Endothelial cell (in vitro differentiated cells): ENCODE measurements at regions not wholly inside any gene's neighbourhood (a gene's known extent, or its start where the extent isn't known, plus 50 kb on each side); places are given as distances from the start of the nearest gene placed in this dataset.

Experiments used
- DNase-seq: peaks from one replicate; pipeline ENCODE4 v3.0.0; 2021; ENCODE audit warnings: low spot score
- H3K27ac Mint-ChIP-seq: one replicate; pipeline ENCODE4 v1.8.0; 2021; ENCODE audit warnings: mixed read lengths, inconsistent platforms; ENCODE audit not compliant: unreplicated experiment
- H3K27me3 Mint-ChIP-seq: one replicate; pipeline ENCODE4 v1.8.0; 2021; ENCODE audit warnings: mild to moderate bottlenecking, moderate library complexity, mixed read lengths, inconsistent platforms; ENCODE audit not compliant: unreplicated experiment
- H3K36me3 Mint-ChIP-seq: one replicate; pipeline ENCODE4 v1.8.0; 2021; ENCODE audit warnings: mild to moderate bottlenecking, low read depth, mixed read lengths, inconsistent platforms; ENCODE audit not compliant: unreplicated experiment
- H3K4me1 Mint-ChIP-seq: one replicate; pipeline ENCODE4 v1.8.0; 2021; ENCODE audit warnings: mild to moderate bottlenecking, mixed read lengths, inconsistent platforms; ENCODE audit not compliant: unreplicated experiment
- H3K4me3 Mint-ChIP-seq: one replicate; pipeline ENCODE4 v1.8.0; 2021; ENCODE audit warnings: mild to moderate bottlenecking, mixed read lengths, inconsistent platforms; ENCODE audit not compliant: unreplicated experiment
- H3K9me3 Mint-ChIP-seq: one replicate; pipeline ENCODE4 v1.8.0; 2021; ENCODE audit warnings: mixed read lengths, inconsistent platforms; ENCODE audit not compliant: unreplicated experiment
- CTCF ChIP-seq: fragments of 200-600 bp; sonication (generic); IDR thresholded peaks from one replicate; pipeline ENCODE4 v1.5.0; 2021; ENCODE audit warnings: antibody characterized with exemption; ENCODE audit not compliant: unreplicated experiment

DNA sequence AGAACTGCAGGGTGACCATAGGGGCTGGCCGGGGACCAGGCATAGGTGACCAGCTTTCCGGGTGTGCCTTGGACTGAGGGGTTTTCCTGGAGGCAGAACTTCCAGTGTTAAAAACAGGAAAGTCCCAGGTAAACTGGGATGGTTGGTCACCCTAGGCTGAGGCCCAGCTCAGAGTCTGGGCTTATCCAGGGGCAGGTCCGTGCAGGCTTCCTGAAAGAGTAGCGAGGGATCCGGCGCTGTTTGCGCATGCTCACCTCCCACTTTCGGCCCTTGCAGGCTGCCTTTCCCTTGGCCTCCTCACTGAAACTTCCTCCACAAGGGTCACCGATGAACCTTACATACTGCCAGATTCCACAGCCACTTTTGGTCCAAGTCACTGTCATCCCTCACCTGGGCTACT, 119.8 kb upstream of the PLET1 start:
- Mint-ChIP-seq H3K27me3 (no peaks in the 10 kb centered on the region), H3K36me3 (no peaks in the 10 kb centered on the region), H3K4me1 (peaks cover 4% of the 10 kb centered on the region), H3K27ac (no peak overlapping the region), H3K9me3 (no peaks in the 10 kb centered on the region), H3K4me3 (no peak overlapping the region)
- TF ChIP-seq CTCF: no peak
- DNase-seq: no peak

- H3K4me3 Mint-ChIP-seq: no peak overlapping the region
Observed at GRCh38 chr11:112381578-112381977, 120.9 kb upstream of the PLET1 start.

DNA sequence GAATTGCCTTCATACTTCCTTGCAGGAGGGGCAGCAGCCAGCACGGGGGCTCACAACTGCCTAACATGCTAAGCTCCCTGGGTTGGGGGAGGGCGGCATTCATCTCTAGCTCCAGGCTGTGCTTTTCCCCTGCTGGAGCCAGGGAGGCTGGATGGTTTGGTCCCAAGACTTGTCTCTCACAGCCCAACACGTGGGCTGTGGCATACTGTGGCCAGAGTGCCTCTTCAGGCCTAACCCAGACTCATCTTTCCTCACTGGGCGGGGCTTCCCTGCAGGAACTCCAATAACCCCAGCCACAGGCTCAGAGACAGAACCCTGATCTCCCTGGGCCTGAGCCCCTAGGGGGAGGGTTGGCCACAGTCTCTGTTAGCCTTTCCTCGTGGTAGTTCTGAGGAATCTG, 121.9 kb upstream of the PLET1 start:
- Mint-ChIP-seq H3K4me3 (no peak overlapping the region), H3K36me3 (no peaks in the 10 kb centered on the region), H3K27ac (no peak overlapping the region), H3K9me3 (no peaks in the 10 kb centered on the region), H3K27me3 (peaks cover 2% of the 10 kb centered on the region), H3K4me1 (peaks cover 4% of the 10 kb centered on the region)
- DNase-seq: no peak
- no peak for TF ChIP-seq CTCF

More at GRCh38 chr11:112381578-112381977, 120.9 kb upstream of the PLET1 start:
- Mint-ChIP-seq H3K4me1 (peaks cover 4% of the 10 kb centered on the region), H3K36me3 (no peaks in the 10 kb centered on the region), H3K9me3 (no peaks in the 10 kb centered on the region), H3K27me3 (peaks cover 2% of the 10 kb centered on the region), H3K27ac (no peak overlapping the region)
- no peak for TF ChIP-seq CTCF
- DNase-seq: no peak

GRCh38 chr11:112388496-112388895, 127.8 kb upstream of the PLET1 start:
- Mint-ChIP-seq H3K27me3 (peaks cover 5% of the 10 kb centered on the region), H3K36me3 (no peaks in the 10 kb centered on the region), H3K4me3 (no peak overlapping the region), H3K27ac (no peak overlapping the region), H3K4me1 (peaks cover 13% of the 10 kb centered on the region), H3K9me3 (no peaks in the 10 kb centered on the region)
- no peak for TF ChIP-seq CTCF
- no peak for DNase-seq

DNA sequence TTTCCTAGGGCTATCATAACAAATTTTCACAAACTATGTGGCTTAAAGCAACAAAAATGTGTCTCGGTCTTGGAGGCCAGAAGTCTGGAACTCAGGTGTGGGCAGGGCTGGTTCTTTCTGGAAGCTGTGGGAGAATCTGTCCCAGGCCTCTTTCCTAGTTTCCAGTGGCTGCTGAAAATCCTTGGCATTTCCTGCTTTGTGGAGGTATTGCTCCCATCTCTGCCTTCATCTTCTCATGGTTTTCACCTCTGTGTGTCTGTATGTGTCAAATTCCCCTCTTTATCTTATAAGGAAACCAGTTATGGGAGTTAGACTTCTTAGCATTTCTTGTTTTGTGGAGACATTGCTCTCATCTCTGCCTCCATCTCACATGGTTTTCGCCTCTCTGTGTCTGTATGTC, 130.4 kb upstream of the PLET1 start:
- TF ChIP-seq CTCF: no peak
- no peaks in the 10 kb centered on the region for H3K9me3 Mint-ChIP-seq
- peaks cover 3% of the 10 kb centered on the region for H3K27me3 Mint-ChIP-seq
- DNase-seq: no peak
- H3K27ac Mint-ChIP-seq: no peak overlapping the region
- peaks cover 11% of the 10 kb centered on the region for H3K4me1 Mint-ChIP-seq
- H3K36me3 Mint-ChIP-seq: no peaks in the 10 kb centered on the region
- no peak overlapping the region for H3K4me3 Mint-ChIP-seq
